Sigmoid colon (tissue), 4 donors: ENCODE measurements at regions not wholly inside any gene's neighbourhood (a gene's known extent, or its start where the extent isn't known, plus 50 kb on each side); places are given as distances from the start of the nearest gene placed in this dataset.

Source experiments
- CTCF ChIP-seq, 4 experiments: fragments of 450-650 bp in 3 of 4; fragments of 200-600 bp in 1 of 4; IDR thresholded peaks; one replicate each; pipeline ENCODE4 v1.5.1; 2016 to 2019; ENCODE audit warnings: antibody characterized with exemption in 4 of 4, mild to moderate bottlenecking in 3 of 4, moderate library complexity in 2 of 4
- EP300 ChIP-seq, 4 donors: sonication (generic); formaldehyde crosslinking; IDR thresholded peaks; one replicate each; pipeline ENCODE4 v1.6.1; 2017; ENCODE audit warnings: antibody characterized with exemption in 4 of 4

DNA sequence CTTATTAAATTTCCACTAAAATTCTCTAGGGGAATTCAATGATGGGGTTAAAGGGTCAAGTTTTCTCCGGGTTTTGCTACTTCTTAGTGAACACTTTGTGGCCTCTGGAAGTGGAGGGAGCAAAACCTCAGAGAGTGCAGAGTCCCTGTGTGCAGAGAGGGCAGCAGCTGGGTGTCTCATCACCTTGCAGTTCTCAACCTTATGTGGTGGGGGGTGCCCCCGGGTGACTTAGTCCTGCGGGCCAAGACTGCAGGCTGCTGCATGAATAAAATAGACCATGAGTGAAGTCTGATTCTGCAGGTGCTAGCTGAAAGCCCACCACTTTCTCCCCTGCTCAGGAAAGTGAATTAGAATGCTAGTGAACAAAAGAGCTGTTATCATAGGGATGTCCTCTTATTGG is 191.6 kb downstream of the DLEU7 start:
- TF ChIP-seq EP300 (IDR thresholded peaks at IDR 0.05) (no peak), CTCF (IDR thresholded peaks at IDR 0.05) (no peak)
